Glutamatergic neuron (in vitro differentiated cells): ENCODE measurements at regions not wholly inside any gene's neighbourhood (a gene's known extent, or its start where the extent isn't known, plus 50 kb on each side); places are given as distances from the start of the nearest gene placed in this dataset.

Source experiments
- DNase-seq: peaks from one replicate; pipeline ENCODE4 v3.0.0; 2022
- H3K27ac Mint-ChIP-seq: one replicate; pipeline ENCODE4 v1.8.0; 2020; ENCODE audit warnings: mild to moderate bottlenecking, mixed read lengths, inconsistent platforms; ENCODE audit not compliant: unreplicated experiment
- H3K27me3 Mint-ChIP-seq: one replicate; pipeline ENCODE4 v1.8.0; 2020; ENCODE audit warnings: mild to moderate bottlenecking, moderate library complexity, mixed read lengths, inconsistent platforms; ENCODE audit not compliant: unreplicated experiment
- H3K36me3 Mint-ChIP-seq: one replicate; pipeline ENCODE4 v1.8.0; 2020; ENCODE audit warnings: mild to moderate bottlenecking, mixed read lengths, inconsistent platforms; ENCODE audit not compliant: unreplicated experiment
- H3K4me1 Mint-ChIP-seq: one replicate; pipeline ENCODE4 v1.8.0; 2020; ENCODE audit warnings: mild to moderate bottlenecking, low read depth, mixed read lengths, inconsistent platforms; ENCODE audit not compliant: unreplicated experiment
- H3K4me3 Mint-ChIP-seq: one replicate; pipeline ENCODE4 v1.8.0; 2020; ENCODE audit warnings: mild to moderate bottlenecking, mixed read lengths, inconsistent platforms; ENCODE audit not compliant: unreplicated experiment
- H3K9me3 Mint-ChIP-seq: one replicate; pipeline ENCODE4 v1.8.0; 2020; ENCODE audit warnings: mild to moderate bottlenecking, moderate library complexity, mixed read lengths, inconsistent platforms; ENCODE audit not compliant: unreplicated experiment
- CTCF ChIP-seq: fragments of 200-600 bp; sonication (generic); IDR thresholded peaks from one replicate; pipeline ENCODE4 v1.5.0; 2021; ENCODE audit not compliant: partially characterized antibody, unreplicated experiment

- TF ChIP-seq CTCF = no peak
- Mint-ChIP-seq H3K4me1 (peaks cover 5% of the 10 kb centered on the region), H3K36me3 (no peaks in the 10 kb centered on the region), H3K9me3 (no peaks in the 10 kb centered on the region), H3K27ac (no peak overlapping the region), H3K27me3 (no peaks in the 10 kb centered on the region), H3K4me3 (no peak overlapping the region)
- DNase-seq = no peak
Measured at GRCh38 chr2:107589079-107589491, 237.6 kb upstream of the RGPD4 start.

- H3K27me3 Mint-ChIP-seq = no peaks in the 10 kb centered on the region
- H3K4me3 Mint-ChIP-seq = no peak overlapping the region
- no peak for TF ChIP-seq CTCF
- no peak for DNase-seq
- no peak overlapping the region for H3K27ac Mint-ChIP-seq
- no peaks in the 10 kb centered on the region for H3K9me3 Mint-ChIP-seq
- H3K4me1 Mint-ChIP-seq = peaks cover 5% of the 10 kb centered on the region
- no peaks in the 10 kb centered on the region for H3K36me3 Mint-ChIP-seq
Measured at GRCh38 chr2:107591561-107592279, 235.0 kb upstream of the RGPD4 start.

- no peaks in the 10 kb centered on the region for H3K27me3 Mint-ChIP-seq
- H3K36me3 Mint-ChIP-seq = no peaks in the 10 kb centered on the region
- H3K27ac Mint-ChIP-seq = no peak overlapping the region
- no peaks in the 10 kb centered on the region for H3K9me3 Mint-ChIP-seq
- no peak for DNase-seq
- H3K4me3 Mint-ChIP-seq = peak overlapping the region; percentile 2
- TF ChIP-seq CTCF = no peak
- H3K4me1 Mint-ChIP-seq = peaks cover 5% of the 10 kb centered on the region
Measured at GRCh38 chr2:107592280-107592624, 234.4 kb upstream of the RGPD4 start.

GRCh38 chr2:107595285-107595684 lies 231.4 kb upstream of the RGPD4 start:
- no peak for TF ChIP-seq CTCF
- H3K27ac Mint-ChIP-seq = no peak overlapping the region
- no peaks in the 10 kb centered on the region for H3K9me3 Mint-ChIP-seq
- peaks cover 5% of the 10 kb centered on the region for H3K4me1 Mint-ChIP-seq
- H3K27me3 Mint-ChIP-seq = no peaks in the 10 kb centered on the region
- no peak overlapping the region for H3K4me3 Mint-ChIP-seq
- H3K36me3 Mint-ChIP-seq = no peaks in the 10 kb centered on the region
- no peak for DNase-seq

GRCh38 chr2:107595749-107596148 lies 230.9 kb upstream of the RGPD4 start:
- H3K36me3 Mint-ChIP-seq = no peaks in the 10 kb centered on the region
- no peak for TF ChIP-seq CTCF

More at GRCh38 chr2:107595749-107596148, 230.9 kb upstream of the RGPD4 start:
- Mint-ChIP-seq H3K9me3 (no peaks in the 10 kb centered on the region), H3K4me1 (peaks cover 5% of the 10 kb centered on the region), H3K27ac (no peak overlapping the region), H3K4me3 (no peak overlapping the region), H3K27me3 (no peaks in the 10 kb centered on the region)
- DNase-seq = no peak
